ENCODE measurements at regions not wholly inside any gene's neighbourhood (a gene's known extent, or its start where the extent isn't known, plus 50 kb on each side); places are given as distances from the start of the nearest gene placed in this dataset.
A peak's percentile ranks its signal among the peaks of the same experiment; 100 is the strongest.

- FAIRE-seq = no peak
Measured at GRCh38 chr21:27447843-27448242, 481.0 kb upstream of the ADAMTS5 start.

- no peak for FAIRE-seq
Measured at GRCh38 chr21:27429710-27430341, 462.9 kb upstream of the ADAMTS5 start.

- no peak for FAIRE-seq
Measured at GRCh38 chr21:27426196-27426595, 459.3 kb upstream of the ADAMTS5 start.

- no peak for FAIRE-seq
Measured at GRCh38 chr21:27425574-27425973, 458.7 kb upstream of the ADAMTS5 start.

- FAIRE-seq = no peak
Measured at GRCh38 chr21:27425172-27425571, 458.3 kb upstream of the ADAMTS5 start.

GRCh38 chr21:27424601-27425000, 457.7 kb upstream of the ADAMTS5 start:
- FAIRE-seq = no peak

GRCh38 chr21:27423906-27424595, 457.2 kb upstream of the ADAMTS5 start:
- FAIRE-seq = no peak

GRCh38 chr21:27423038-27423437, 456.1 kb upstream of the ADAMTS5 start:
- FAIRE-seq = no peak

- no peak for FAIRE-seq
Measured at GRCh38 chr21:27422435-27422834, 455.5 kb upstream of the ADAMTS5 start.

- FAIRE-seq = no peak
Measured at GRCh38 chr21:27421654-27422053, 454.8 kb upstream of the ADAMTS5 start.

GRCh38 chr21:27419153-27419552, 452.3 kb upstream of the ADAMTS5 start:
- no peak for FAIRE-seq

- no peak for FAIRE-seq
Measured at GRCh38 chr21:27418346-27418745, 451.5 kb upstream of the ADAMTS5 start.

GRCh38 chr21:27412530-27412929, 445.6 kb upstream of the ADAMTS5 start:
- FAIRE-seq = peak; percentile 100

- peak; percentile 36 for FAIRE-seq
Measured at GRCh38 chr21:27408826-27409225, 441.9 kb upstream of the ADAMTS5 start.

- no peak for FAIRE-seq
Measured at GRCh38 chr21:27407271-27407670, 440.4 kb upstream of the ADAMTS5 start.

- peak; percentile 66 for FAIRE-seq
Measured at GRCh38 chr21:27406300-27407009, 439.6 kb upstream of the ADAMTS5 start.

GRCh38 chr21:27403011-27403410, 436.1 kb upstream of the ADAMTS5 start:
- no peak for FAIRE-seq

GRCh38 chr21:27400045-27400444, 433.2 kb upstream of the ADAMTS5 start:
- no peak for FAIRE-seq

GRCh38 chr21:27397578-27397977, 430.7 kb upstream of the ADAMTS5 start:
- FAIRE-seq = no peak

GRCh38 chr21:27393726-27394125, 426.8 kb upstream of the ADAMTS5 start:
- FAIRE-seq = no peak

GRCh38 chr21:27391990-27392389, 425.1 kb upstream of the ADAMTS5 start:
- FAIRE-seq = no peak

- FAIRE-seq = no peak
Measured at GRCh38 chr21:27390384-27390783, 423.5 kb upstream of the ADAMTS5 start.

GRCh38 chr21:27388825-27389224, 421.9 kb upstream of the ADAMTS5 start:
- FAIRE-seq = no peak

GRCh38 chr21:27382404-27382803, 415.5 kb upstream of the ADAMTS5 start:
- FAIRE-seq = no peak

All from islet of Langerhans (tissue), 1 donor.